Smooth muscle cell of the brain vasculature (primary cell): ENCODE measurements at regions not wholly inside any gene's neighbourhood (a gene's known extent, or its start where the extent isn't known, plus 50 kb on each side); places are given as distances from the start of the nearest gene placed in this dataset.

Experiments
- DNase-seq: peaks from one replicate; pipeline ENCODE4 v3.0.0-alpha.2; 2012; ENCODE audit warnings: low read depth, low spot score

DNA sequence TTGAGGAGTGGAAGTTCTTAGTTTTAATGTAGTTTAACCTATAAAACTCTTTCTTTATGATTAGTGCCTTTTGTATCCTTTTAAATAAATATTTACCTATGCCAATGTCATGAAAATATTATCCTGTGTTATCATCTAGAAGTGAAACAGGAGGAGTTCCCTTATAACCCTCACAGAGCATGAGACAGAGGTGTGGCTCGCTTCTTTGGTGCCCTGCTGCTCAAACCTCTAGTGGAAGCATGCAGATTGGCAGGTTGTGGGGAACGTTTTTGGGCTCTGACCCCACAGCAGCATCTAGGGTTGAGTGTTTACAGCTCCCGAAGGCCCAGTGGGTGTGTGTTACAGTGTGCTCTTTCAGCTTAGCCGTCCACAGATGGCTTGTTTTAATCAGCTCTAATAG is 459.4 kb upstream of the AZI2 start:
- DNase-seq = no peak

DNA sequence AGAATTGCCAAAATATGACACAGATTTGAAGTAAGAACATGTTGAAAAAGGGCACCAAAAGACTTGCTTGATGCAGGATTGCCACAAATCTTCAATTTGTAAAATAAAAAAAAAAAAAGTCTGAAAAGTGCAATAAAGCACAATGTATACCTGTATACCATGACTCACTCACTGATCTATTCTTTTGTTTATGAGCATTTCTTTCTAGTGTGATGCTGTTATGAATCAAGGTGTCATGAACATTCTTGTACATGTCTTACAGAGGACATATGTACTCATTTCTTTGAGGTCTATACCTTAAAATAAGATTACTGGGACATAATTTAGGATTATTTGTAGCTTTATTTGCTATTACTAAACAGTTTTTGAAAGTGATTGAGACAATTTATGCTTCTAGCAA is 464.9 kb upstream of the RBMS3 start:
- no peak for DNase-seq

- no peak for DNase-seq
Measured at GRCh38 chr3:28824316-28824715, 456.6 kb upstream of the RBMS3 start.

DNA sequence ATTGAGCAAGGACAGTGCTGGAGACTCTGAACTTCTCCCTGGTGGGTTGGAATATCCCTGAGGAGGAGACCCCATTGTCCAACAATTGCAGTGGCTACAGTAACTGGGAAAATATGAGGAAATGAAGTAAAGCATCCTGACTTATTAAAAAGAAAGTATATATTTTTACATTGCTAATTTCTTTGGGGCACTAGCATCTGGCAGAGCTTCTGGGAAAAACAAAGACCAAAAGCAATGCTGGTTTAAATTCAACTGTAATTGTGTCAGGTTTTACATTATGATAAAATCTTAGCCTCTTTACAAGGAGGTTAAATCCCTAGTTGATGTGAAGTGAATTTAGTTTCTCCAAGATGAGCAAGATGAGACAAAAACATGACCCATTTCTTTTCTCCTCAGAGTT is 454.0 kb upstream of the RBMS3 start:
- DNase-seq = no peak

DNA sequence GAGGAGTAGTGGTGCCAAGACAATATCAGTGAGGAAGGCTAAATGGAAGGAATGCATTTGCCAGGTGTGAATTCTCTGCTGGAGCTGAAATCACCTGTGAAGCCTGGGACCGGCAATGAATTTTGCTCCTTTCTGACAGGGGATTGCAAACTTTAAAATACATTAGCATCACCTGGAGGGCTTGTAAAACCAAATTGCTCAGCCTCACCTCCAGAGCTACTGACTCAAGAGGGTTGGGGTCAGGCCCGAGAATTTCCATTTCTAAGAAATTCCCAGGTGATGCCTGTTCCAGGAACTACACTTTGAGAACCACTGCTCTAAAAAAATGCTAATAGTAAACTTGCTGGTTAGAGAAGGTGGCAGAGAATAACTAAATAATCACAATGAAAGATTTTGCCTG is 445.6 kb upstream of the RBMS3 start:
- no peak for DNase-seq

GRCh38 chr3:28835751-28836150 is 445.1 kb upstream of the RBMS3 start:
- no peak for DNase-seq

- no peak for DNase-seq
Measured at GRCh38 chr3:28836199-28836598, 444.7 kb upstream of the RBMS3 start.

DNA sequence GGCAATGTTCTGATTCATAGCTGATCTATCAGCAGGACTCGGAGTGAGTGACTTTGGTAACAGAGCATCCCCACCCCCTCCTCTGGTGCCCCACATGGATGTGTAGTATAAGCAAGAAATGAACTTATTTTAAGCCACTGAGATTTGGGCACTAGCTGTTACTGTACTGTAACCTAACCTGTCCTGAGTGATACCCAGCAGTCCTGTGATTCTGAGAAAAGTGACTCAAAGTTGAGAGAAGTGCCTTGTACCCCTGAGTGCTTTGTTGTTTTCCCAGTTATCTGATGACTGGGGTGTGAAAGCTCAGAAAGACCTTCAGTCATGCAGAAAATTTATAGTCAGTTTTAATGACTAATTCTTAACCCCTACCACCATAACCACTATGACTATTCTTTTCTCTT is 439.9 kb upstream of the RBMS3 start:
- no peak for DNase-seq

GRCh38 chr3:28841441-28841840 is 439.4 kb upstream of the RBMS3 start:
- DNase-seq = no peak

DNA sequence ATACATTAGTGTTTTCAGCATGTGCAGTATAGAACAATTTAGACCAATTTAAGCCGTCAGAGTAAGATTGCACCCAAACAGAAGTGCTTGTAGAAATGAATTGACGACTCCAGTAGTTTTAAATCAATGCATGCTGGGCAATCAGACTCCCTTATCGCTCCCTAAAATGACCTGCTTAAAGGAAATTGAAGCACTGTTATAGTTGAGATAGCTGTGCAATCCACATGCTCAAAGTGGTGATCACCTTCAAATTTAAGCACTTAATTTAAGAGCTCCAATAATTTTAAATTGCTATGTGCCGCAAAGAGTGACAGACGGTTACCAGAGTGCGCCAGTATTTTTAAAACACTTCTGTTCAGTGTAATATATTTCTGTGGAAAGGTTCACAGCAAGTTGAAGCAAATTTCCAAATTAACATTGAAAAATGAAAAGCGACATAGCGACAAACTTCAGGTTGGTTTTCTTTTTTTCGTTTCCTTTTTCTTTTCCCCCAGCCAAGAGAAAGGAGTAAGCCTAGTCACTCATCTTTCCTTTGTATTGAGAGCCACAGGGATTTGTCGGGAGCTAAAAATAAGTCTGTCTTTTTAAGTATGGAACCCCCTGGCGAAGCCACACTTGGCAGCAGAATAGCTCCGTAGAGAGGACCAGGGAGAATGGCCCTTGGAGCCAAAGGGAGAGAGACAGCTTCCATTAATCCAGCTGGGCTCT is 436.4 kb upstream of the RBMS3 start:
- no peak for DNase-seq

- no peak for DNase-seq
Measured at GRCh38 chr3:28845006-28845324, 435.9 kb upstream of the RBMS3 start.

DNA sequence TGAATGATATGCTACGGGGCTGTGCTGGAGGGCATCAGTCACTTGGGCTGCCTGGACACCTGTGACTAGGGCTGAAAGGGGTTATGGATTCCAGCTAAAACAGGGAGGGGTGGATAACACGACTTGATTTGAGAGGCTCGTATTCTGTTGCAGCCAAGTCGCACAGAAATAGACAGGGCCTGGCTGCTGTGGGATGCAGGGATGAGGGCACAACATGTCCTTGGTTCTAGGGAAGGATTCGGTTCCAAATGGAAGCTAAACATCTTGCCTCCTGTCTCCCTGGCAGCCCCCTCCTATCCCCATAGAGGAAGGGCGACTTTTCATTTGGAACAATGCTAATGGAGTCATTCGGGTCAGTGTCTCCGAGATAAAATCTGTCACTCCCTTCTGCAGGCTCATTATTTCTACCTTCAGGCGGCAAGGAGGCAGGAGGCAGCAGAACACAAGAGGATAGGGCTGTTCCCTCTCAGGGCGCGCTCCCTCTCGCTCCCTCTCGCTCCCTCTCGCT is 433.8 kb upstream of the RBMS3 start:
- no peak for DNase-seq

- DNase-seq = no peak
Measured at GRCh38 chr3:28847736-28848135, 433.1 kb upstream of the RBMS3 start.

DNA sequence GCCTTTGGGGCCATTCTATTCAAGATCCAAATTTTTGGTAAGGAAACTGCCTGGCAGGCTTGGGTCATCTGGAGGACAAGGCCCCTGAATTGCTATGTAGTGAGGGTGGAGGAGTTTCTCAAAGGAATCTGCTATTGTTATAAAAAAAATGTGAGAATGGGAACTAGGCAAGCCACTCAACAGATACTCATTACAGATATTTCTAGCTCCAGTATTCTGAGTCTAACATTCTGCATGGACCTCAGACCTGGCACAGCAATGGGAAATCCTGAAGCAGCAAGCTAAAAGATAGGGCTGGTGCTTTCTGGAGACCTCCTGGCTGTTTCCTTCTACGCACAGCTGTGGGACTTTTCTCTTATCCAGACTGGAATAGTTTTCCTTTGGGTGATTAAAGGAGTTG is 430.7 kb upstream of the RBMS3 start:
- no peak for DNase-seq

GRCh38 chr3:28853830-28854229 is 427.0 kb upstream of the RBMS3 start:
- DNase-seq = no peak

DNA sequence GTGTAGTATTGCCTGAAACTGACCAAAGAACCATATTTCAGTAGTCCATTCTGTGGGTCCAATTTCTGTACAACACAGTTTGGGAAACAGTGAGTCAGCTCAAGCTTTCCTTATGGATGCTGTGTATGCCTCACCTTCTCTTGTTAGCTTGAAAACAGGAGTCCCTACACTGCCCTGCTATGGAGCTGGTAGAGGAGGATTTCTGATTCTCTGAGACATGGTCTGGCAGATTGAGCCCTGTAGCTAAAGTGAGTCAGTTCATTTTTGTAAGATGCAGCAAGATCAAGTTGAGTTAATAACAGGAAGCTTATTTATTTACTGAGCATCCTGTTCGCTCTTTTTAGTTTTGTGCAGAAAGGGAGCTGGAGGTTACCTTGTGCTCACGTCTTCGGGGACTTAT is 424.1 kb upstream of the RBMS3 start:
- DNase-seq = no peak

DNA sequence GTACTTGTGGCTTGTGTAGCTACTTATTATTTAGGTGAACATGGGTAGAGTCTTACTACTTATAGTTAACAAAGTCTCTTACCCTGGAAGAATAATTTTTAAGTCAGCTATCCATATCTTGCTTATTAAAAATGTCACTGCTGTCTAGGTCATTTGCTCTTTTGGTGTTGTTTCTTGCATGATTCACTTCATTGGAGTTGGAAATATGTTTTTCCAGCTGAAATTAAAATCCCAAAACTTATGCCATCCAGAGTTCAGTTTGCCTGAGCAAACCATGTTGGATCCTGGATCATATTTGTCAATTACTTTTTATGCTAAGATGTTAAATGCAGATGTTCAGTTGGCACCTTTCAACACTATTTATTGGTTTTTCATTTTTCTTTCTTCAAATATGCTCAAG is 421.0 kb upstream of the RBMS3 start:
- no peak for DNase-seq

- no peak for DNase-seq
Measured at GRCh38 chr3:28860307-28860706, 420.6 kb upstream of the RBMS3 start.

DNA sequence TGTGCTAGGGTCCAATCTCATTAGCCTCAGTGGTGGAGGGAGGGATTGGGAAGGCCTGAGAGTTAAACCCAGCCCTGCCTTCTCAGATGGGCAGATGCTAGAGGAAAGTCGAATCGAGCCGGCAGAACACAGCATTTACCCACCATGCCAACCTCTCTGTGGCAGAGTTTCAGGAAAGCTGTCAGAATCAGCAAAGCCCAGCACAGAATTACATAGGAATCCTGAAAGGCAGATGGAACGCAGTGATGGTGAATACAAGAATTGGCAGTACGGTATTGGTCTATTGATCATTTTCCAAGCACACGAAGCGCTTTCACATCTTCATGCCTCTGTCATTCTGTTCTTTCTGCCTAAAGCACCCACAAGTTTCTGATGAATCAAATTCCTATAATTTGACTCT is 417.7 kb upstream of the RBMS3 start:
- no peak for DNase-seq

DNA sequence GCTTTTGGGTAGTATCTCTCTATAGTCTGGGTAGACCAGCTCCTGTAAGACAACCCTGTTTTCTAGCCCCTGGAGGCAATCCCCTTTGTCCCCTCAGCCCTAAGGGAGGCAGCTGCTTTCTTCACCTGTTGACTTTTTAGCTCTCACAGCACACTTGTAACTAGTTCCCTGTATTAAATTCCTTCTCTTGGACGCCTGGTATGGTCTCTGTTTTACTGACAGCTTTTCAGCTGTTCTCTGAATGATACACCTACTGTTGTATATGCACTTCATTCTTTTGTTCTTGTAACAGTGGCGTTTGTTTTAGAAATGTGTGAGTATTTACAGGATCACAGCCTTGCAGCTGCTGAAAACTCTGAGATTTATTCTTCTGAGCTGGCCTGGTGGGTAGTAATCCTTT is 413.0 kb upstream of the RBMS3 start:
- DNase-seq = no peak

DNA sequence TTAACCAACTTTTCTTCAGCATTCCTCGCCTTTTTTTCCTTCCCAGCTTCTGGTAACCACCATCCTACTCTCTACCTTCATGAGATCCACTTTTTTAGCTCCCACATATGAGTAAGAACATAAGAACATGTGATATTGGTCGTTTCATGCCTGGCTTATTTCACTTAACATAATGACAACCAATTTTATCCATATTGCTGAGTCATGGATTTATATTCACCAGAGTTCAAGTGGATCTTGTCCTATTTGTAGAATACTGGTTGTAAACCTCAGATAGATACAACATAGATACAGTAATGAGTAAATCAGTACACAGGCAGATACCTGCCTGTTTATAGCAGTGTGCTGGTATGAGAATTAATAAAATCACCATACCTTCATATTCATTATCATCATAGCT is 412.0 kb upstream of the RBMS3 start:
- no peak for DNase-seq

DNA sequence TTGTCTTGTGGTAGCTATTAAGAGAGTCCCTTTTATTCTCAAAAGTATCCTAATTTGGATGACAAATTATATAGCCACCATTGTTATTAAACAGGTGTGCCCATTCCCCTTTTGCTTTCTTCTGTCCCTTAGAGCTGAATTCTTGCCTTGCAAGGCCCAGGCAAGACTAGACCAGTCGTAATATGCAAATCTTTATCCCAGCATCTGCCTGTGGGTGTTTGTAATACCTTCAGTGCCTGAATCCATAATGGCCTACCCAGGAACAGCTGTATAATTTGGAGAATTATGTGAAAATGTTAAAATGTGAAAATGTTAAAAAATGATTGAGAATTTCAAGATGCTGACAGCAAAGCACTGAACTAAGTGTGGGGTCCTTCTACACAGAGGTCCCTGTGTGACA is 403.0 kb upstream of the RBMS3 start:
- DNase-seq = no peak

- no peak for DNase-seq
Measured at GRCh38 chr3:28890373-28890772, 390.5 kb upstream of the RBMS3 start.

GRCh38 chr3:28891485-28891884 is 389.4 kb upstream of the RBMS3 start:
- no peak for DNase-seq
